Activated T-helper 17 cell treated with anti-CD3 and anti-CD28 coated beads, Interleukin-2, amount 50 U/mL, for 72 hours (primary cell): ENCODE measurements at regions not wholly inside any gene's neighbourhood (a gene's known extent, or its start where the extent isn't known, plus 50 kb on each side); places are given as distances from the start of the nearest gene placed in this dataset.
"Not testable (repeated sequence)": the region's sequence is repeated elsewhere in the genome, so short reads cannot be mapped to it uniquely, and the experiment has no call there.

Experiments
- ATAC-seq: fragments of 150-1000 bp; cut with Tn5 transposase; replicated peaks from 2 replicates; pipeline ENCODE4 v1.10.0; 2021; ENCODE audit warnings: mild to moderate bottlenecking, moderate library complexity
- H3K27ac Mint-ChIP-seq: one replicate; pipeline ENCODE4 v1.8.0; 2022; ENCODE audit warnings: mixed read lengths
- H3K27me3 Mint-ChIP-seq: one replicate; pipeline ENCODE4 v1.8.0; 2022; ENCODE audit warnings: mixed read lengths
- H3K36me3 Mint-ChIP-seq: one replicate; pipeline ENCODE4 v1.8.0; 2022; ENCODE audit warnings: low read depth, mild to moderate bottlenecking, mixed read lengths
- H3K4me1 Mint-ChIP-seq: one replicate; pipeline ENCODE4 v1.8.0; 2022; ENCODE audit warnings: mixed read lengths
- H3K4me3 Mint-ChIP-seq: one replicate; pipeline ENCODE4 v1.8.0; 2022; ENCODE audit warnings: mild to moderate bottlenecking, mixed read lengths
- H3K9me3 Mint-ChIP-seq: one replicate; pipeline ENCODE4 v1.8.0; 2022; ENCODE audit warnings: mixed read lengths

DNA sequence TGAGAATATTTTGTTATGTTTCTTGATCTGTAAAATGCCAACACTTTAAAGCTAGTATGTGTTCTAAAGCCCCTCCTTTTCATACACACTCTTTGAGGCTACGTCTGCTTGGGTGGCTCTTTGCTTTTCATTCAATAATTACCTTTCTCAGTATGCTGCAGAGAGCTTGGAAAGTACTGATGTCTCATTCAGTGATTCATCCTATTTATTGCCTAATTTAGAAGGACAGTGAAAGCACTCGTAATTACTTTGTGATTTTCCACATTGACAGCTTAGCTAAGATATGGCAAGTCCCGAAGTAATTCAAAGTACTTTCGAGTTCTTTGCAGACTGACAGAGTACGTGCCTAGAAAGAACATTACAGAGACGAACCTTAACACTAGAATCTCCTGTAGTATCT lies 57.2 kb downstream of the BMP15 start:
- Mint-ChIP-seq H3K27ac (no peak overlapping the region), H3K27me3 (no peaks in the 10 kb centered on the region), H3K4me3 (no peak overlapping the region), H3K9me3 (no peaks in the 10 kb centered on the region), H3K36me3 (no peaks in the 10 kb centered on the region), H3K4me1 (no peaks in the 10 kb centered on the region)
- no peak for ATAC-seq

GRCh38 chrX:50968871-50969635 lies 58.5 kb downstream of the BMP15 start:
- ATAC-seq, H3K9me3 Mint-ChIP-seq, H3K27ac Mint-ChIP-seq: not testable (repeated sequence)

DNA sequence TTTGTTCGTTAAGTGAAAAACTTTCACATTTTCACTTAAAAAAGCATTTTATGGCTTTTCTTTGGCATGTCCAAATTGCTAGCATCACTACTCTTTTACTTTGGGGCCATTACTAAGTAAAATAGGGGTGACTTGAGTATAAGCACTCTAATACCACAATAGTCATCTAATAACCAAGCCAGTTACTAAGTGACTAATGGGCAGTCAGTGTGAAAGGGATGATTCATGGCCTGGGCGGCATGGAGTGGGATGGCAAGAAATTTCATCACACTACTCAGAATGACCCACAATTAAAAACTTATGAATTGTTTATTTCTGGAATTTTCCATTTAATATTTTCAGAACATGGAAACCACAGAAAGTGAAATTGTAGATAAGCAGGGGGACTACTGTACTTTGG lies 60.9 kb downstream of the BMP15 start:
- Mint-ChIP-seq H3K9me3 (no peaks in the 10 kb centered on the region), H3K36me3 (no peaks in the 10 kb centered on the region), H3K27me3 (no peaks in the 10 kb centered on the region), H3K4me1 (no peaks in the 10 kb centered on the region), H3K4me3 (no peak overlapping the region), H3K27ac (no peak overlapping the region)
- ATAC-seq: peak; percentile 35

More at GRCh38 chrX:50968871-50969635, 58.5 kb downstream of the BMP15 start:
- H3K4me3 Mint-ChIP-seq, H3K36me3 Mint-ChIP-seq, H3K27me3 Mint-ChIP-seq, H3K4me1 Mint-ChIP-seq: not testable (repeated sequence)

GRCh38 chrX:50973199-50973598 lies 62.7 kb downstream of the BMP15 start:
- Mint-ChIP-seq H3K4me1 (no peaks in the 10 kb centered on the region), H3K27me3 (peaks cover 1% of the 10 kb centered on the region), H3K4me3 (no peak overlapping the region), H3K27ac (no peak overlapping the region), H3K9me3 (no peaks in the 10 kb centered on the region), H3K36me3 (no peaks in the 10 kb centered on the region)
- ATAC-seq: no peak

- no peaks in the 10 kb centered on the region for H3K4me1 Mint-ChIP-seq
- no peak for ATAC-seq
- H3K9me3 Mint-ChIP-seq: no peaks in the 10 kb centered on the region
- H3K27me3 Mint-ChIP-seq: peaks cover 3% of the 10 kb centered on the region
- no peak overlapping the region for H3K27ac Mint-ChIP-seq
- H3K4me3 Mint-ChIP-seq: no peak overlapping the region
- H3K36me3 Mint-ChIP-seq: no peaks in the 10 kb centered on the region
Observed at GRCh38 chrX:50978920-50979682, 68.6 kb downstream of the BMP15 start.

GRCh38 chrX:50980251-50980650 lies 69.7 kb downstream of the BMP15 start:
- Mint-ChIP-seq H3K4me3 (no peak overlapping the region), H3K4me1 (no peaks in the 10 kb centered on the region), H3K27ac (no peak overlapping the region), H3K36me3 (no peaks in the 10 kb centered on the region), H3K9me3 (no peaks in the 10 kb centered on the region), H3K27me3 (peaks cover 3% of the 10 kb centered on the region)
- ATAC-seq: no peak

GRCh38 chrX:50988649-50989048 lies 78.1 kb downstream of the BMP15 start:
- no peak for ATAC-seq
- Mint-ChIP-seq H3K36me3 (no peaks in the 10 kb centered on the region), H3K9me3 (no peaks in the 10 kb centered on the region), H3K27ac (no peak overlapping the region), H3K4me3 (no peak overlapping the region), H3K27me3 (peaks cover 8% of the 10 kb centered on the region), H3K4me1 (no peaks in the 10 kb centered on the region)

- no peak overlapping the region for H3K4me3 Mint-ChIP-seq
- H3K36me3 Mint-ChIP-seq: no peaks in the 10 kb centered on the region
- no peaks in the 10 kb centered on the region for H3K4me1 Mint-ChIP-seq
- no peak overlapping the region for H3K27ac Mint-ChIP-seq
- H3K27me3 Mint-ChIP-seq: peaks cover 13% of the 10 kb centered on the region
- H3K9me3 Mint-ChIP-seq: no peaks in the 10 kb centered on the region
- ATAC-seq: no peak
Observed at GRCh38 chrX:50996930-50997329, 86.4 kb downstream of the BMP15 start.

DNA sequence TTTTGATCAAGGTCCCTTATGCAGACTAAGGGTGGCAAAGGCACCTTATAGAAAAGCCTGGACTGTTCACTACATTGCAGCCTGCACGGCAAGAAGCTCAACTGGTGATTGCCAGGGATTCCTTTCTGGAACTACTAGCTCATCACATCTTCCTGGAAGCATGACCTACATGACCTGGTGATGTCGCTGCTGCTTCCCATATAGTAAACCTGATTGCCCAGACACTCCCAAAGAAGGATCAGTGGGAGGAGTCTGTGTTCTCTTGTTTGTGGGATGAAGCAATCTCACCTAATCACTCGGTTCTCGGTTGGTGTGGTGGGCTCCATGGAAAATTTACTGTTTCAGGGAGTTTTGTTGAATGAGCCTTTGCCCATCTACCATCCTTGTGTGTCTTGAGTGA lies 89.8 kb downstream of the BMP15 start:
- H3K9me3 Mint-ChIP-seq, H3K27ac Mint-ChIP-seq, H3K27me3 Mint-ChIP-seq, ATAC-seq, H3K36me3 Mint-ChIP-seq, H3K4me3 Mint-ChIP-seq, H3K4me1 Mint-ChIP-seq: not testable (repeated sequence)

DNA sequence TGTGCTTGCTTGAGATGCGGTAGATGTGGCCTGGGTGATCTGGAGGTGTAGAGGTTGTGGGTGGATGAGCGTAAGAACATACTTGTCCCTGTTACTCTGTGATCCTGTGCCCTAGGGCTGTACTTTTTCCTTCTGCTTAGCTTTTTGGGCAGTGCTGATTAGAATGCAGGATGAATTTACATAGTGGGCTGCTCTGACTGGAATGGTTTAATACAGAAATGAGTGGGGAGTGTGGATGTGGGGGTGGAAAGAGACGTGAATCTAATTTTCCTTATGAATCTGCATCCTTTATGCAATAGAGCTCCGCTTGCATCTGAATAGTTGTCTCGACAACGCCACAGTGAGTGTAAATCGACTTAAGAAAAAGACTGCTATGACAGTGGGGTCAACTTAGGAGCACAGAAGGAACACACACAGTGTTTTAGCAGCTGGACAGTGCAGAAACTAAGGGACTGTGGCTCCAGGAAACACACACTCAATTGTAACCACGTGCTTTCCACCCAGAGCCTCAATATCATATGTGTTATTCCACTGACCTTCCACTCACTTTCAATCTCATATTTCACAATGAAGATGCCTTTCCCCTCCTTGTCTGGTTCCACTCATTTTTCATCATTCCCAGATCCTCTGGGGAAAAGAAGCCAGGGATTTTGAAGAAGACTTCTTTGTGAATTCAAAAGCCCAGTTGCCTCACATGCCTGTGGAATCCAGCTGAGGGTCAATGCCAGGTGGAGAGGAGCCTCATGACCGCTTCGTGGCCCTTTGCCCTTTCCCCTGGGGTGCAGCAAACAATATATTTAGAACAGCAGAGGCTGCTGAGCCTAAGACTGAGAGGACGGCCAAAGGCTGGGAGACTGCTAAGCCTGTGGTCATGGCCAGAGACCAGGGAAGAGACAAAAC lies 91.4 kb downstream of the BMP15 start:
- H3K9me3 Mint-ChIP-seq, H3K4me1 Mint-ChIP-seq, ATAC-seq, H3K36me3 Mint-ChIP-seq, H3K27ac Mint-ChIP-seq, H3K27me3 Mint-ChIP-seq, H3K4me3 Mint-ChIP-seq: not testable (repeated sequence)

GRCh38 chrX:51006064-51006463 lies 95.5 kb downstream of the BMP15 start:
- no peak for ATAC-seq
- H3K36me3 Mint-ChIP-seq: no peaks in the 10 kb centered on the region
- no peaks in the 10 kb centered on the region for H3K27me3 Mint-ChIP-seq
- H3K4me1 Mint-ChIP-seq: no peaks in the 10 kb centered on the region
- H3K9me3 Mint-ChIP-seq: no peaks in the 10 kb centered on the region
- H3K4me3 Mint-ChIP-seq: no peak overlapping the region
- no peak overlapping the region for H3K27ac Mint-ChIP-seq

DNA sequence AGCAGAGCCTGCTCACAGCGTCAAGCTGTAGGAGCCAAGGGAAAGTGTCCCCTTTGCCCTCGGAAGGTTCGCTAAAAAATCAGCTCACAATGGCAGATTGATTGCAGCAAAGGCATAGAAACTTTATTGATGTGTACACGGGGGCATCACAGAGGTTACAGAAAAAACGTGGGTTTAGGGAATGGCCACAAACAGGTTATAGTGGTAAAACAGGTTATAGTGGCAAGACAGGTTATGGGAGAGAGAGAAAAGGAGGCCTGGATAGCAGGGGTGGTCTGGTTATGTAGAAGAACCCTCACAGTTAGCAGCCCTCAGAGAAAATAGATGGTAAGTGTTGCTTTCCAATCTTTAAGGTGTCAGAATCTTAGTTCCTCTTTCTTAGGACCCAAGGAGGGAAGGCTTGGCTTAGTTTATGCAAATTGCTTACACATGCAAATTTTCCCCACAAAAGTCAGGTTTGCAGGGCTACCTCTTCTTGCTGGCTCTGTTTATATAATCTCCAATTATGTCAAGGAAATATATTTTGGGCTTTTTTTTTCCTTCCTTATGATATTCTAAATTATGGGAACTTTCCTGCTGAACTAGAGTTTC lies 113.7 kb downstream of the BMP15 start:
- H3K9me3 Mint-ChIP-seq: no peaks in the 10 kb centered on the region
- H3K27me3 Mint-ChIP-seq: peaks cover 4% of the 10 kb centered on the region
- no peaks in the 10 kb centered on the region for H3K36me3 Mint-ChIP-seq
- no peak overlapping the region for H3K27ac Mint-ChIP-seq
- no peak overlapping the region for H3K4me3 Mint-ChIP-seq
- no peaks in the 10 kb centered on the region for H3K4me1 Mint-ChIP-seq
- no peak for ATAC-seq

GRCh38 chrX:51026862-51027261 lies 116.3 kb downstream of the BMP15 start:
- Mint-ChIP-seq H3K27ac (no peak overlapping the region), H3K27me3 (no peaks in the 10 kb centered on the region), H3K4me1 (no peaks in the 10 kb centered on the region), H3K36me3 (no peaks in the 10 kb centered on the region), H3K4me3 (no peak overlapping the region), H3K9me3 (no peaks in the 10 kb centered on the region)
- ATAC-seq: no peak

DNA sequence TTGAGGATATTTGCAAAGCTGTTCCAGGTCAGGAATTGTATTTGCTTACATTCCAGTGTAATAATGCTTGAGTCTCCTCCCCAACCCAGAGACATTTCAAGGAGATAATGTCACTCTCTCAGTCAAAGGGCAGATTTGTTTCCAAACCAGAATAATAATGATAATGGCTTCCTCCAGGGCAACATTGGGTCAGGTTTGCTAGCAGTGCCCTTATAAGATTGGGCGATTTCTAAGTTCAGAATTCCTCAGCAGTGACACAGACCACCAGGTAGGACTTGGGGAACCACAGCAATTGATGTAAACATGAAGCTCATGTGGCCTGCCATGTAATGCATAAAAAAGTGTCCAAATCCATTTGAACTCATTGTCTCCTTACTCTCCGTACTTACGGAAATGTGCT lies 125.2 kb downstream of the BMP15 start:
- no peak for ATAC-seq
- H3K4me3 Mint-ChIP-seq: no peak overlapping the region
- no peaks in the 10 kb centered on the region for H3K36me3 Mint-ChIP-seq
- no peak overlapping the region for H3K27ac Mint-ChIP-seq
- no peaks in the 10 kb centered on the region for H3K4me1 Mint-ChIP-seq
- no peaks in the 10 kb centered on the region for H3K9me3 Mint-ChIP-seq
- H3K27me3 Mint-ChIP-seq: peaks cover 10% of the 10 kb centered on the region
